GM19023 (cell line): ENCODE measurements at regions not wholly inside any gene's neighbourhood (a gene's known extent, or its start where the extent isn't known, plus 50 kb on each side); places are given as distances from the start of the nearest gene placed in this dataset.
"Not testable (repeated sequence)": the region's sequence is repeated elsewhere in the genome, so short reads cannot be mapped to it uniquely, and the experiment has no call there.

ENCODE experiments used
- ATAC-seq: cut with Tn5 transposase; IDR thresholded peaks from one replicate; pipeline ENCODE4 v1.9.1; 2021; ENCODE audit warnings: mild to moderate bottlenecking, moderate library complexity; ENCODE audit not compliant: unreplicated experiment

GRCh38 chr13:103614761-103615160, 548.5 kb upstream of the SLC10A2 start:
- no peak for ATAC-seq

DNA sequence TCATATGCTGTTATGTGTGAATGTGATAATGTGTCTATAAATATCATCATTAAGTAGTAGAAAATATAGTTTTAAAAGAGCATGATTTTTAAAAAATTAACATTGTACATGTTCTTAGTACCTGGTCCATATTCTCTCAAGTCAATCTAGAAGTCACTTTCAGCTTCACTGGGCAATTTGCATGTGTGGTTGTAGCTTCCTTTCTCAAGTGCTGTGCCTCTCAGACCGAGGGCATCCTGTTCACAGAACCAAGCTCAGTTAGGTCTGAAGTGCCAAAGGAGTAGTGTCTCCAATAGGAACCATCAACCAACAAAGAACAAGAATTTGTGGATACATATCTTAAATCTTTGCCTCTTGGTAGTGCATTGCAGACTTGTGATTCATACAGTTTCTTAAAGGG, 541.8 kb upstream of the SLC10A2 start:
- ATAC-seq, result peak; percentile 72

- no peak for ATAC-seq
Measured at GRCh38 chr13:103605546-103606326, 539.5 kb upstream of the SLC10A2 start.

DNA sequence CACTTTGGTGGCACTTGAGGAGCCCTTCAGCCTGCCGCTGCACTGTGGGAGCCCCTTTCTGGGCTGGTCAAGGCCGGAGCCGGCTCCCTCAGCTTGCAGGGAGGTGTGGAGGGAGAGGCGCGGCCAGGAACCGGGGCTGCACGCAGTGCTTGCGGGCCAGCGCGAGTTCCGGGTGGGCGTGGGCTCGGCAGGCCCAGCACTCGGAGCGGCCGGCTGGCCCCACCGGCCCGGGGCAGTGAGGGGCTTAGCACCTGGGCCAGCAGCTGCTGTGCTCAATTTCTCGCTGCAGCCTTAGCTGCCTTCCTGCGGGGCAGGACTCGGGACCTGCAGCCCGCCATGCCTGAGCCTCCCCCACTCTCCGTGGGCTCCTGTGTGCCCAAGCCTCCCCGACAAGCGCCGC, 533.7 kb upstream of the SLC10A2 start:
- ATAC-seq, result not testable (repeated sequence)

DNA sequence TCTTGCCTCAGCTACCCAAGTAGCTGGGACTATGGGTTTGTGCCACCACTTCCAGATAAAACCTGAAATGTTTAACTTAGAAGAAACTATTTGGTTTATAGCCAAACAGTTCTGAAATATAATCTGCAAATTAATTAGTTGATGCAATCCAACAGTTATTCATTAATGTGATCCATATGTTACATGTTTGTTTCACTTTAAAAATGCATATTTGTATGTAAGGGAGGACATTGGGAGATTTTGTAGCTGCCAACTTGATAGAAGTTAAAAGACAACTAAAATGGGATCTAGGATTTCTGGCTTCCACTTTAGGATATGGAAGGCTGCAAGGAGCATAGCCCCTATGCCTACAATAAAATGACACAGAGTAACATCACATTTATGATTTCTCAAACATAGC, 532.5 kb upstream of the SLC10A2 start:
- no peak for ATAC-seq

GRCh38 chr13:103573446-103573845, 507.2 kb upstream of the SLC10A2 start:
- no peak for ATAC-seq

DNA sequence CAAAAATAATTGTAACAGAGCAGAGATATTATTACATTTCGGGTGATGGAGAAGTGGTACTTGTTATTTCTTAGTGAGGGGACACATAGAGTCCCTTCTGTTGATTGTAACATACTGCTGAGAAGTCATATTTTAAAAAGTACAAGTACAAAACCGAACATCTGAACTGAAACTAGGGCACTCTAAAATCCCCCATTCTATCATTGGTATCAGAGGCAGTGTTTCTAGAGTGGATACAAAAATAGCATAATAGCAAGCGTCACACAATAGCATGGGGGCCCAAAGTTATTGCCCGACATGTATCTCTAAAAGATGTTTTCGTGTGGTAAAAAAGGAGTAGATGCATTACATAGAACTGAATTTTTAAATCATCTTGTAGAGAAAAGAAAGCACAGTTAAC, 502.1 kb upstream of the SLC10A2 start:
- no peak for ATAC-seq

DNA sequence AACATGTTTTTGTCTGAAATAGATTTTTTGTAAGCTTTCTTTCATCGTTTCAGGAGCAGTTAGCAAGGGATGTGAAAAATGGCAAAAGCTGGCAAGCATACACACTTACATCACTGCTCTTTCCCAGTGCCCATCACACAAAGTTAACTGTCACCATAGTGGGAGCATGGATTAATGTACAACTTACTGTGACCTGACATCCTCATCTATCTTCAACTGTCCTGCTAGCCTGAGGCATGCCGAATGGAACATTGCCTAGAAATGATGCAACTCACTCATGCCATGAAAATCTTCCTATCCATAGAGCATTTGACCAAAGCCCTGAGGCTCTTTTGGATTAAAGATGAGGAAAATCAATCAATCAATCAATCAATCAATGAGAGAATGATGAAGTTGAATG, 491.7 kb upstream of the SLC10A2 start:
- no peak for ATAC-seq

DNA sequence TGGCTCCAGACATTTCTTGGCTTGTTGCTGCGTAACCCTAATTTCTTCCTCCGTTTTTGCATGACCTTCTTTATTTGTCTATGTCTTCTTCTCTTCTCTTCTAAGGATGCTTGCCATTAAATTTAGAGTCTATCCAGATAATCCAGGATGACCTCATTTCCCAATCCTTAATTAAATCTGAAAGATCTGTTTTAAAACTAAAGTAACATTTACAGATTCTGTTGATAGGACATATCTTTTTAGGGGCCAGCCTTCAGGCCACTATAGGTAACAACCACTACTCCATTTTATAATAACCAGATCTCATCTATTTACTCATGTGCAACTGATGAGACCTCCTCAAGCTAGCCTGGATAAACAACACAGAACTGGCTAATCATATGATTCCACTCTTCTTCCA, 490.5 kb upstream of the SLC10A2 start:
- no peak for ATAC-seq

DNA sequence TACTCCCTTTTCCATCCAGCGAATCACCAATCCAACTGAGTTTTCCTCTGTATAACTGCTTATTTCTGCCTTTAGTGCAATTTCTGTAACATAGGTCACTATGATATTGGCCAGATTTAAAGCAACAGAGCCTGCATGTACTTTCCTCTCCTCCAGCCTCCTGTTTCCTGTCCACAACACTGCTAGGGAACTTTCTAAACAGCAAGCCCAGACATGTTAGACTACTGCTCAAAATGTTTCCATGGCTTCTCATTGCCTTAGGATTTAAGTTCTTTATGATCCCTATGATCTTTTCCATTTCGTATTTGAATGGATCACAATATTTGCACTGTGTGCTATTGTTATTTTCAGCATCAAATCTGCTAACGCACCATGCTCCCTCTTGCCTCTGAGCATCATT, 481.7 kb upstream of the SLC10A2 start:
- ATAC-seq, result no peak

DNA sequence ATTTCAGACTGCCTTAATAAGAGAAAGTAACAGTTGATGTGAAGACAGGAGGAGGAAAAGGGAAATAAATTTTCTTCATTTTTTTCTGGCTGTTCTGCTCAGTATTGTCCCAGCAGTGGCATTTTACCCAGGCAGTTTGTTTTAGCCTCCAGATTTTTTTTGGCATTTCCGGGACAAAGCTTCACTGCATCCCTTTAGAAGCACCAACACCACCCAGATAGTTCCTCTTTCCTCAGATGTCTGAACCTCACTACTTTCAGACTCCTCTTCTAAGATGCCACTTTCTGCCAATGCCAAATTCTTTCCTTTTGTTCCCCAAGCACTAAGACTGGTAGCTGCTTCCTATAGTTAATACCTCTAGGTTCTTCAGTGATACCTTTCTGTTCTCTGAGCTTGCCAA, 480.1 kb upstream of the SLC10A2 start:
- ATAC-seq, result no peak

GRCh38 chr13:103542648-103543047, 476.4 kb upstream of the SLC10A2 start:
- no peak for ATAC-seq

GRCh38 chr13:103540382-103540765, 474.2 kb upstream of the SLC10A2 start:
- ATAC-seq, result no peak

- no peak for ATAC-seq
Measured at GRCh38 chr13:103539721-103540381, 473.6 kb upstream of the SLC10A2 start.

DNA sequence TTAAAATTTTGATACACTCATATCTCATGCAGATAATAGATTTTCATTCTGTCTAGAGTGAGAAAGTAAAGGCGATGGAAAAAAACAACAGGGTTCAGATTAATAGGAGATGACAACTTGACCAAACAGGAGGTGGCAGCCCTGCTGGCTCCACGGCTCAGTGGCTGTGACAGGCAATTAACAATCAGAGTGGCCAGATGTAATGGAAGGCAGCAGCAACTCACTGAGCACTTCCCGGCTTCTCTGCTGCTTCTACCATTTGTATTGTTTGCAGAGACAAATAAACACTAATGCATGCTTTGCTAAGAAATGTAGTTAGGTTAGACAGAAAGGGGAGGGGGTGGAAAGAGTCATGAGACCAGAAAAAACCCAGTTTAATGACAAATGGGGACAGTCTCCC, 473.0 kb upstream of the SLC10A2 start:
- ATAC-seq, result no peak

DNA sequence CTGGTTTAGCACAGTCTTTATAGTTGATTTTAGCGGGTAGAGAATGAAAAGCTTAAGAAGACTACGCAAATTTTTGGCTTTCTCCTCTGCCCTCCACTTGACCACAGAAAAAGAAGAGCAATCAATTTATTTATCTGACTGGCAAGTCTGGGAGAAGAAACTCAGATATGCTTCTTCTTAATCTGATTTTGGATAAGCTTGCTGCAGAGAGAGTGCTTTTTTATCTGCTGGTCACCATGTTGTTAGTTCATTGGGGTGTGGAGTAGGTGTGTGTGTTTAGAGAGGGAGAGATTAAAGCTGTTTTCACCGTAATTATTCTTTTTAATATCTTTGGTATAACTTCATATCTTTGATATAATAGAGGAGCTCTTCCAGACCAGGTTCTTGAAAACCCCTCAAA, 471.4 kb upstream of the SLC10A2 start:
- no peak for ATAC-seq

DNA sequence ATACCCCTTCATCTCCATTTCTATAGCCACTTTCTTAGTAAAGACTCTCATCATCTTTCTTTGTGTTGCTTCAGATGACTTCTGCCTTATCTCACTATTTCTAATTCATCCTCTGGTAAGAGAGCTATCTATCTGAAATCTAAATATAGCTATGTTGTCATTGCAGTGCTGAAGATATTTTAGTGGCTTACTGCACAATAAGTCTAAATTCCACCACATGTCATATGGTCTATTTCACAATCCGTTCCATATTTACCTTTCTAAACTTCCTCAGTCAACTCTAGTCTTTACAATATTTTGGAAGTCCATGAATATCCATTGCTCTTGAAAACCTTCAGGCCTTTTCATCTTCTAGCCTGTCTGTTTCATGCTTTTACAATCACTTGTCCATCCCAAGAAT, 465.1 kb upstream of the SLC10A2 start:
- no peak for ATAC-seq

DNA sequence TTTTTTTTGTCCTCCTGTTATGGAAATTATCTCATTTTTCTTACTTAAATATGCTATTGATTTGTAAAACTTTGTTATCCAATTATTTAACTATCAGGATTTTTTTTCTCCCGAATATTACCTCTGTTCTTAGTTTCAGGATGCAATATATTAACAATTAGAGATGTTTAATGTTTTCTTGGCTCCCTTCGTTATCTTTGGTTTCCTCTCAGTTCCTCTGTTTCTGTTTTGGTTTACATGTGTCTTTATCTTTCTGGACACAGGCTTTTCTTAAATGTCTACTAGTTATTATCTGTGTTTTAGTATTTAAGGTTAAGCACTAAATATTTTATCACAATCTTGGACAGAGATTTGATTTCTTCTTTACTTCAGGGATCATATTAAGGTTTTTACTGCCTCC, 462.2 kb upstream of the SLC10A2 start:
- no peak for ATAC-seq

GRCh38 chr13:103525530-103525929, 459.3 kb upstream of the SLC10A2 start:
- no peak for ATAC-seq

- ATAC-seq, result no peak
Measured at GRCh38 chr13:103523858-103524257, 457.6 kb upstream of the SLC10A2 start.

- no peak for ATAC-seq
Measured at GRCh38 chr13:103521532-103521931, 455.3 kb upstream of the SLC10A2 start.

- ATAC-seq, result no peak
Measured at GRCh38 chr13:103517768-103518102, 451.5 kb upstream of the SLC10A2 start.
